Fibroblast of pulmonary artery (primary cell): ENCODE measurements at regions not wholly inside any gene's neighbourhood (a gene's known extent, or its start where the extent isn't known, plus 50 kb on each side); places are given as distances from the start of the nearest gene placed in this dataset.

Experiments
- DNase-seq: peaks from one replicate; pipeline ENCODE4 v3.0.0-alpha.2; 2010; ENCODE audit warnings: low read depth
- H3K4me3 ChIP-seq: replicated peaks from 2 replicates; pipeline ENCODE4 v1.5.1; 2011; ENCODE audit warnings: low read depth, mild to moderate bottlenecking, control low read depth, low read length, moderate library complexity
- CTCF ChIP-seq: IDR thresholded peaks from 2 replicates; pipeline ENCODE4 v1.5.1; 2011; ENCODE audit warnings: mild to moderate bottlenecking, control low read depth, low read length, inconsistent platforms; ENCODE audit errors: missing control alignments

- DNase-seq = no peak
- no peak overlapping the region for H3K4me3 ChIP-seq
- no peak for TF ChIP-seq CTCF
Observed at GRCh38 chr5:171599957-171600612, 180.6 kb downstream of the FGF18 start.

- no peak for TF ChIP-seq CTCF
- peak; percentile 24 for DNase-seq
- no peak overlapping the region for H3K4me3 ChIP-seq
Observed at GRCh38 chr5:171600741-171601265, 181.4 kb downstream of the FGF18 start.

DNA sequence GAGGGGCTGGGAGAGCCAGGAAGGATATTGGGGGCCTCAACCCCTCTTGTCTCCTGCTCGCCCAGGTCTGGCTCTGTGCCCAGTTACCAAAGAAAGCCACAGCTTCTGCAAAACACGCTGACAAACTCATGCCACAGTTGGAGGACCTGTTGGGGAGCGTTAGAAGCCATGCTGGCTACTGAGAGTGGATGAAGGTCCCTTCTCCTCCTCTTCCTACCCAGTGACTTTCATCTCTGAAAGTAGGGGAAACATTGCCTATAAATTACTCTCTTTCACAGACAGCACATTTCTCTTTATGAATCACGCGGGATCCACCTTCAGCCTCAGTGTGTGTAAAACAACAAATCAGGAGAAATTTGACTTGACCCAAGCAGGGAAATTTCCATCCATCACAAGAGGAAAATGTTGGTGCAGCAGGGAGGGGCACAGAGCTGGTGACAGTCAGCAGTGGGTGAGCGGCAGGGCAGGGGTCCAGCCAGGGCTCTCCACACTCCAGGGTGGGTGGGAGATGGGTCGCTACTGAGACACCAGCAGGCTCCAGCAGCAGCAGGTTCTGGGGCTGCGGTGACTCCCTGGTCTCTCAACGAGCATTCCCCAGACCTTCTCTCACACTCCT is 181.9 kb downstream of the FGF18 start:
- H3K4me3 ChIP-seq = no peak overlapping the region
- no peak for DNase-seq
- no peak for TF ChIP-seq CTCF

DNA sequence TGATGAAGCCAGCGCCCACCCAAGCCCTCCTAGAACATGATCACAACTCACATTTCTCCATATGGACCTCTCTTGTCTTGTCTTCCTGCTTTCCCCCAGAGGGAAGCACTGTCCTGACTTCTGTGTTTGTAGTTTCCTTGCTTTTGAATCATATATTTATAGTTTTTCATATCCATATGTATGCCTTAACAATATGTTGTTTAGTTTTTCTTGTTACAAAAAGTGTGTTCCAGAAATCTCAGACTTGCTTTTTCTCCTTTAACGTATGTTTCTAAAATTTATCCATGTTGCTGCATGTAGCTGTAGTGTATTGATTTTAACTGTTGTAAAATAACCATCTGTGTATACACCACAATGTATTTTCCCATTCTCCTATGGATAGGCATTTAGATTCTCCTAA is 182.0 kb upstream of the SMIM23 start:
- no peak for TF ChIP-seq CTCF
- H3K4me3 ChIP-seq = no peak overlapping the region

DNA sequence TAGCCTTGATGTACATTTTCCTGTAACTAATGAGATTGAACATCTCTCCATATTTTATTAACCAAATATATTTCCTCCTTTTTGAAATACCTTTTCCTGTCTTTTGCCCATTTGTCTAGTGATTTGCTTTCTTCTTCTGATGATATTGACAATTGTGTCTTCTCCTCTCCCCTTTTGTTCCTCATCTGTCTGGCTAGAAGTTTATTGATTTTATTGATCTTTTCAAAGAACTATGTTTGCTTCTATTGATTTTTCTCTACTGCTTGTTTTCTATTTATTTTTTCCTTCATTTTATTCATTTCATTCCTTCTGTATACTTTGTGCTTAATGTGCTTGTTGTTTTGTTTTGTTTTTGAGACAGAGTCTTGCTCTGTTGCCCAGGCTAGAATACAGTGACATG is 181.4 kb upstream of the SMIM23 start:
- no peak overlapping the region for H3K4me3 ChIP-seq
- DNase-seq = no peak
- no peak for TF ChIP-seq CTCF

More for the DNA sequence above, 182.0 kb upstream of the SMIM23 start:
- no peak for DNase-seq

- peak; percentile 46 for TF ChIP-seq CTCF
Observed at GRCh38 chr5:171606414-171607024, 179.1 kb upstream of the SMIM23 start.

More at GRCh38 chr5:171606414-171607024, 179.1 kb upstream of the SMIM23 start:
- peak; percentile 10 for DNase-seq
- H3K4me3 ChIP-seq = no peak overlapping the region
